Ascending aorta (tissue), 2 donors: ENCODE measurements at regions not wholly inside any gene's neighbourhood (a gene's known extent, or its start where the extent isn't known, plus 50 kb on each side); places are given as distances from the start of the nearest gene placed in this dataset.

Experiments used
- DNase-seq, 2 donors: peaks; one replicate each; pipeline ENCODE4 v3.0.0-alpha.2; 2019; ENCODE audit warnings: low spot score in 2 of 2
- H3K27ac ChIP-seq, 2 donors: fragments of 200-600 bp; sonication (generic); one replicate each; pipeline ENCODE4 v1.5.1; 2016 to 2017; ENCODE audit warnings: mild to moderate bottlenecking in 1 of 2
- H3K27me3 ChIP-seq: fragments of 200-600 bp; sonication (generic); one replicate; pipeline ENCODE4 v1.5.1; 2017
- H3K36me3 ChIP-seq, 2 donors: fragments of 200-600 bp; sonication (generic); one replicate each; pipeline ENCODE4 v1.5.1; 2016
- H3K4me1 ChIP-seq, 2 donors: fragments of 200-600 bp; sonication (generic); one replicate each; pipeline ENCODE4 v1.5.1; 2016 to 2017; ENCODE audit warnings: mild to moderate bottlenecking in 1 of 2
- H3K4me3 ChIP-seq, 2 donors: fragments of 200-600 bp; sonication (generic); one replicate each; pipeline ENCODE4 v1.5.1; 2016 to 2017; ENCODE audit warnings: mild to moderate bottlenecking in 1 of 2
- H3K9me3 ChIP-seq, 2 donors: fragments of 200-600 bp; sonication (generic); one replicate each; pipeline ENCODE4 v1.5.1; 2016
- CTCF ChIP-seq, 3 experiments: fragments of 200-600 bp in 2 of 3; fragments of 450-650 bp in 1 of 3; sonication (generic) in 2 of 3; IDR thresholded peaks; one replicate each; pipeline ENCODE4 v1.5.1; 2016 to 2019; ENCODE audit warnings: antibody characterized with exemption in 3 of 3, mild to moderate bottlenecking in 1 of 3, moderate library complexity in 1 of 3
- intact Hi-C: fragments of 100-400 bp; cut with DNase I; formaldehyde crosslinking; loops from one replicate; pipeline ENCODE4 v1.15.1; 2023

GRCh38 chr6:71038711-71039344 is 82.0 kb upstream of the B3GAT2 start:
- Histone ChIP-seq H3K36me3 (no peaks in the 10 kb centered on the region), H3K27ac (no peak overlapping the region), H3K4me1 (no peaks in the 10 kb centered on the region), H3K4me3 (no peak overlapping the region), H3K9me3 (no peaks in the 10 kb centered on the region), H3K27me3 (no peaks in the 10 kb centered on the region)
- DNase-seq = no peak
- no peak for TF ChIP-seq CTCF (IDR thresholded peaks at IDR 0.05)
- intact Hi-C loops = no loop called here

- no peak overlapping the region for H3K4me3 ChIP-seq
- H3K4me1 ChIP-seq = no peaks in the 10 kb centered on the region
- H3K27ac ChIP-seq = no peak overlapping the region
- no peaks in the 10 kb centered on the region for H3K27me3 ChIP-seq
- H3K36me3 ChIP-seq = no peaks in the 10 kb centered on the region
- intact Hi-C loops = no loop called here
- H3K9me3 ChIP-seq = no peaks in the 10 kb centered on the region
- no peak for TF ChIP-seq CTCF (IDR thresholded peaks at IDR 0.05)
- no peak for DNase-seq
Observed at GRCh38 chr6:71040043-71040442, 83.2 kb upstream of the B3GAT2 start.

GRCh38 chr6:71040841-71041240 is 84.0 kb upstream of the B3GAT2 start:
- Histone ChIP-seq H3K27ac (no peak overlapping the region), H3K4me3 (no peak overlapping the region), H3K4me1 (no peaks in the 10 kb centered on the region), H3K36me3 (no peaks in the 10 kb centered on the region), H3K27me3 (no peaks in the 10 kb centered on the region), H3K9me3 (no peaks in the 10 kb centered on the region)
- TF ChIP-seq CTCF (IDR thresholded peaks at IDR 0.05) = no peak
- intact Hi-C loops = no loop called here
- DNase-seq = no peak

- Histone ChIP-seq H3K9me3 (no peaks in the 10 kb centered on the region), H3K36me3 (no peaks in the 10 kb centered on the region), H3K27ac (no peak overlapping the region), H3K27me3 (no peaks in the 10 kb centered on the region), H3K4me1 (no peaks in the 10 kb centered on the region), H3K4me3 (no peak overlapping the region)
- intact Hi-C loops = no loop called here
- DNase-seq = no peak
- TF ChIP-seq CTCF (IDR thresholded peaks at IDR 0.05) = no peak
Observed at GRCh38 chr6:71043902-71044301, 87.0 kb upstream of the B3GAT2 start.

GRCh38 chr6:71044753-71045152 is 87.9 kb upstream of the B3GAT2 start:
- Histone ChIP-seq H3K27ac (no peak overlapping the region), H3K27me3 (no peaks in the 10 kb centered on the region), H3K4me3 (no peak overlapping the region), H3K9me3 (no peaks in the 10 kb centered on the region), H3K36me3 (no peaks in the 10 kb centered on the region), H3K4me1 (peaks cover 0 to 6% of the 10 kb centered on the region in 2 donors)
- DNase-seq = no peak
- TF ChIP-seq CTCF (IDR thresholded peaks at IDR 0.05) = no peak
- intact Hi-C loops = no loop called here

GRCh38 chr6:71045296-71045695 is 88.4 kb upstream of the B3GAT2 start:
- Histone ChIP-seq H3K9me3 (no peaks in the 10 kb centered on the region), H3K4me3 (no peak overlapping the region), H3K36me3 (no peaks in the 10 kb centered on the region), H3K27me3 (no peaks in the 10 kb centered on the region), H3K4me1 (peaks cover 0 to 6% of the 10 kb centered on the region in 2 donors), H3K27ac (no peak overlapping the region)
- intact Hi-C loops = no loop called here
- no peak for TF ChIP-seq CTCF (IDR thresholded peaks at IDR 0.05)
- DNase-seq = no peak
